ENCODE measurements at regions not wholly inside any gene's neighbourhood (a gene's known extent, or its start where the extent isn't known, plus 50 kb on each side); places are given as distances from the start of the nearest gene placed in this dataset.

GRCh38 chr14:97262336-97262735 is 465.2 kb downstream of the VRK1 start:
- TF ChIP-seq, protein P1, sequence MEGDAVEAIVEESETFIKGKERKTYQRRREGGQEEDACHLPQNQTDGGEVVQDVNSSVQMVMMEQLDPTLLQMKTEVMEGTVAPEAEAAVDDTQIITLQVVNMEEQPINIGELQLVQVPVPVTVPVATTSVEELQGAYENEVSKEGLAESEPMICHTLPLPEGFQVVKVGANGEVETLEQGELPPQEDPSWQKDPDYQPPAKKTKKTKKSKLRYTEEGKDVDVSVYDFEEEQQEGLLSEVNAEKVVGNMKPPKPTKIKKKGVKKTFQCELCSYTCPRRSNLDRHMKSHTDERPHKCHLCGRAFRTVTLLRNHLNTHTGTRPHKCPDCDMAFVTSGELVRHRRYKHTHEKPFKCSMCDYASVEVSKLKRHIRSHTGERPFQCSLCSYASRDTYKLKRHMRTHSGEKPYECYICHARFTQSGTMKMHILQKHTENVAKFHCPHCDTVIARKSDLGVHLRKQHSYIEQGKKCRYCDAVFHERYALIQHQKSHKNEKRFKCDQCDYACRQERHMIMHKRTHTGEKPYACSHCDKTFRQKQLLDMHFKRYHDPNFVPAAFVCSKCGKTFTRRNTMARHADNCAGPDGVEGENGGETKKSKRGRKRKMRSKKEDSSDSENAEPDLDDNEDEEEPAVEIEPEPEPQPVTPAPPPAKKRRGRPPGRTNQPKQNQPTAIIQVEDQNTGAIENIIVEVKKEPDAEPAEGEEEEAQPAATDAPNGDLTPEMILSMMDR (IDR thresholded peaks at IDR 0.05; ENCODE audit: insufficient read depth, low read depth, low read length), result no peak
- no peak for TF ChIP-seq EZH2 (IDR thresholded peaks at IDR 0.05; ENCODE audit: insufficient read depth, low read length)

Data from astrocyte (in vitro differentiated cells and primary cell).